ENCODE measurements at regions not wholly inside any gene's neighbourhood (a gene's known extent, or its start where the extent isn't known, plus 50 kb on each side); places are given as distances from the start of the nearest gene placed in this dataset.

DNA sequence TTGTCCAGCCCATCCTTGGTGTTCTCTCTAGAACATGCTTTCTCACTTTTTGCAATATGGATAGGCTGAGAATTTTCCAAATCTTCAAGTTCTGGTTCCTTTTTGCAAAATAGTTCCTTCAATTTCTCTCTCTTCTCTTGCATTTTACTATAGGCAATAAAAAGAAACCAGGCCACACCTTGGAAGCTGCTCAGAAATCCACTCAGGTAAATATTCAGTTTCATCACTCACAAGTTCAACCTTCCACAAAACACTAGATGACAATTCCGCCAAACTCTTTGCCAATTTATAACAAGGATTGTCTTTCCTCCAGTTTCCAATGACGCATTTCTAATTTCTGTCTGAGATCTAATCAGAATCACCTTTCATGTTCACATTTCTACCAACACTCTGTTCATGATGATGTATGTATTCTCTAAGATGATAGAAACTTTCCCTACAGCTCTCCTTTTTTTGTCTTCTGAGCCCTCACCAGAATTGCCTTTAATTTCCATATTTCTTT is 204.2 kb upstream of the PIK3R1 start:
- no peak for DNase-seq (ENCODE audit: extremely low spot score)
- CTCF ChIA-PET: no interaction called here
- POLR2A ChIA-PET: no interaction called here
- TF ChIP-seq, protein P1, sequence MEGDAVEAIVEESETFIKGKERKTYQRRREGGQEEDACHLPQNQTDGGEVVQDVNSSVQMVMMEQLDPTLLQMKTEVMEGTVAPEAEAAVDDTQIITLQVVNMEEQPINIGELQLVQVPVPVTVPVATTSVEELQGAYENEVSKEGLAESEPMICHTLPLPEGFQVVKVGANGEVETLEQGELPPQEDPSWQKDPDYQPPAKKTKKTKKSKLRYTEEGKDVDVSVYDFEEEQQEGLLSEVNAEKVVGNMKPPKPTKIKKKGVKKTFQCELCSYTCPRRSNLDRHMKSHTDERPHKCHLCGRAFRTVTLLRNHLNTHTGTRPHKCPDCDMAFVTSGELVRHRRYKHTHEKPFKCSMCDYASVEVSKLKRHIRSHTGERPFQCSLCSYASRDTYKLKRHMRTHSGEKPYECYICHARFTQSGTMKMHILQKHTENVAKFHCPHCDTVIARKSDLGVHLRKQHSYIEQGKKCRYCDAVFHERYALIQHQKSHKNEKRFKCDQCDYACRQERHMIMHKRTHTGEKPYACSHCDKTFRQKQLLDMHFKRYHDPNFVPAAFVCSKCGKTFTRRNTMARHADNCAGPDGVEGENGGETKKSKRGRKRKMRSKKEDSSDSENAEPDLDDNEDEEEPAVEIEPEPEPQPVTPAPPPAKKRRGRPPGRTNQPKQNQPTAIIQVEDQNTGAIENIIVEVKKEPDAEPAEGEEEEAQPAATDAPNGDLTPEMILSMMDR (IDR thresholded peaks at IDR 0.05; ENCODE audit: control extremely low read depth, extremely low read depth, low read depth, missing control alignments): no peak

DNA sequence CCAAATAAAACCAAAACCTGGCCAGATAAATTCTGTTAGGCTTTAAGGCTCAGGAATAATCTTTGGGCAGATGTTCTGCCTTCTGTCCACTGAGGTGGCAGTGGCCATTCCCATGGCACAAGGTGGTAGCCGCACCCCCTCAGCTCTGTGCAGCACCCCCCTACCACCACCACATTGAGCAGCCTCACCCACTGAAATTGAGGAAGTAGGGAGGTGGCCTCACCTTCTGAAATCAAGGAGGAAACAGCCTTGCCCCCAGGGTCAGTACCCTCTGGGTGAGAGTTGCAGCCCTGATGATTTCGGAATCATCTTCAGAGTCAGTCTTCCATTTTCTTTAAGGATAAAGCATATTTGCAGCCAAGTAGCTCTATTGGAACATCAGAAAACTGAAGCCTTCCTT is 204.8 kb upstream of the PIK3R1 start:
- CTCF ChIA-PET: no interaction called here
- TF ChIP-seq, protein P1 (IDR thresholded peaks at IDR 0.05; ENCODE audit: control extremely low read depth, extremely low read depth, low read depth, missing control alignments): no peak

DNA sequence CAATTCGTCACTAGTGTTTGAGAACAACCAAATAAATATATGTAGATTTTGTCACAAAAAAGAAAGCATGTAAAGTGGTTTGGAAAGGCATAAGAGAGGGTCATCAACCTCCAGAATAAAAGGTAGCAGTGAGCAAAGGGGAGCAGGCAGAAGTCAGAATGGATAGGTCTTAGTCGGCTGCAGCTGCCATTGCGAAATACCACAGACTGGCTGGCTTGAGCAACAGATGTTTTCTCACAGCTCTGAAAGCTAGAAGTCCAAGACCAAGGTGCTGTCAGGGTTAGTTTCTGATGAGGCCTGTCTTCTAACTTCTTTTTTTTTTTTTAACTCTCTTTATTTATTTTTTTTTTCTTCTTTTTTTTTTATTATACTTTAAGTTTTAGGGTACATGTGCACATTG is 208.1 kb upstream of the PIK3R1 start:
- DNase-seq (ENCODE audit: extremely low spot score): no peak
- TF ChIP-seq, protein P1 (IDR thresholded peaks at IDR 0.05; ENCODE audit: control extremely low read depth, extremely low read depth, low read depth, missing control alignments): no peak
- ChIA-PET CTCF (no interaction called here), POLR2A (no interaction called here)

More for the DNA sequence above, 204.8 kb upstream of the PIK3R1 start:
- DNase-seq (ENCODE audit: extremely low spot score): no peak
- POLR2A ChIA-PET: no interaction called here

DNA sequence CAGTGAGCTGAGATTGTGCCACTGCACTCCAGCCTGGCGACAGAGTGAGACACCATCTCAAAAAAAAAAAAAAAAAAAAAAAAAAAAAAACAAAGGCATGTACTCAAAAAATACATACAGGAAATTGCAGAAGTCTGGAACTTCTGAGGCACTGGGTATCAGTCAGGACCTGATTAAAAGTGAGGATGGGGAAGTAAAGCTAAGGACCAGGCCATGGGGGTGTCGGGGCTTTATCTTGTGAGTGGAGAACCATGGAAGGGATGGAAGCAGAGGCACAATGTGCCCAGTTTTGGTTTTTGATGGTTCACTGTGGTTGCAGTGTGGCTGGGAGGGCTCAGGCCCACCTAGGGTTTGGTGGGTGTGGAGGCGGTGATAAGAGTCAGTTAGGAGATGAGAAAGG is 212.7 kb upstream of the PIK3R1 start:
- ChIA-PET POLR2A (no interaction called here), CTCF (no interaction called here)
- TF ChIP-seq, protein P1 (IDR thresholded peaks at IDR 0.05; ENCODE audit: control extremely low read depth, extremely low read depth, low read depth, missing control alignments): no peak
- no peak for DNase-seq (ENCODE audit: extremely low spot score)

DNA sequence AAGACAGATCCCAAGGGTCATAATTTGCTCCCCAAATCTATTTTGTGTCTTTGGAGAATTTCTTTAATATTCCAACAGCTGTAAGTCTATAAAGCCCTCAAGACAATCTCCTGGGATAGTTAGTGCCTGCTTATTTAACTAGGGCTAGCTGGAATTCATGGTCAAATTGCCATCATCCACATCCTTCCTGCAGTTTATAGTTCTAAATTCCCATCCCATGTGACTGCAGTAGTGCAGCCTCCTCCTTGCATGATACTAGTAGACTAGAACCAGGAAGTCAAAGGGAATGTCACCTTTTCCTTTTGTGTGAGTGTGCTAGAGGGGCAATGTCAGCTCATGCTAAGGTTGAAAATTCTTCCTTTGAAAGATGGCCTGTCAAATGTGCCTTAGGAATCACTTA is 214.8 kb upstream of the PIK3R1 start:
- CTCF ChIA-PET: interaction anchor here (1.2 to 1.5 kb wide), 2 partner anchors 10 to 23 kb away, joined by 3 to 5 read pairs; no protein-coding TSS in a partner anchor
- POLR2A ChIA-PET: no interaction called here
- no peak for DNase-seq (ENCODE audit: extremely low spot score)

DNA sequence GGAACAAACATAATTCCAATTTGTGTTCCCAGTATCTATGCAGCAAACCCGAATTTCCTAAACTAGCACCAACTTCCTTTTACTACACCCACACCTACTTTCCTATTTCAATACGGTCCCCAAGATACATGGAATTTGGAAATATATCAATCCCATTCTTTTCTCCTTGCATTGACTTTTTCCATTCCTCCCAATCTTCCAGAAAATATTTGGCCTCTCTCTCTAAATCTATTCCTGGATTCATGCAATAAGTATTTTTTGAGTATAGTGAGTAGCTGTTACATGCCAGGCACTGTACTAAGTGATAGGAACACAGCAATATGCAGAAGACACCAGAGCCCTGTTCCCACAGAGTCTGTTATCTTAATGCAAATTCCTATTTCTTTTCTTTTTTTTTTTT is 216.2 kb upstream of the PIK3R1 start:
- no peak for DNase-seq (ENCODE audit: extremely low spot score)
- TF ChIP-seq, protein P1 (IDR thresholded peaks at IDR 0.05; ENCODE audit: control extremely low read depth, extremely low read depth, low read depth, missing control alignments): no peak
- POLR2A ChIA-PET: no interaction called here
- CTCF ChIA-PET: no interaction called here

More for the DNA sequence above, 214.8 kb upstream of the PIK3R1 start:
- TF ChIP-seq, protein P1 (IDR thresholded peaks at IDR 0.05; ENCODE audit: control extremely low read depth, extremely low read depth, low read depth, missing control alignments): no peak

Data from GM10248 (cell line).